Iris pigment epithelial cell (primary cell): ENCODE measurements at regions not wholly inside any gene's neighbourhood (a gene's known extent, or its start where the extent isn't known, plus 50 kb on each side); places are given as distances from the start of the nearest gene placed in this dataset.
"Not testable (repeated sequence)": the region's sequence is repeated elsewhere in the genome, so short reads cannot be mapped to it uniquely, and the experiment has no call there.

Source experiments
- DNase-seq: peaks from one replicate; pipeline ENCODE4 v3.0.0-alpha.2; 2011; ENCODE audit warnings: low read depth

DNA sequence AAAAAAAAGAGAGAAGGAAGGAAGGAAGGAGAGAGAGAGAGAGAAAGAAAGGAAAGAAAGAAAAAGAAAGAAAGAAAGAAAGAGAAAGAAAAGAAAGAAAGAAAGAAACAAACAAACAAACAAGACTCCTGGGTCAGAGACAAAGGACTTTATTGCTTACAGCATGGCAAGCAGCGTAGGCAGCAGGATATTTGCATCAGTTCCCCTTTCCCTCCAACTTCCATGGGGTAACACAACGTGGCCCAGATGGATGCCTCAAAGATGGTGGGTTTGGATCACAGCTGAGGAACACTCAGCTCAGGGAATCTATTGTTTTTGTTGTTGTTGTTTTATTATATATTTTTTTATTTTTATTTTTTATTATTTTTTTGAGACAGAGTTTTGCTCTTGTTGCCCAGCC lies 128.5 kb upstream of the VKORC1L1 start:
- DNase-seq = no peak

- peak; percentile 64 for DNase-seq
Measured at GRCh38 chr7:65746398-65746669, 126.5 kb upstream of the VKORC1L1 start.

DNA sequence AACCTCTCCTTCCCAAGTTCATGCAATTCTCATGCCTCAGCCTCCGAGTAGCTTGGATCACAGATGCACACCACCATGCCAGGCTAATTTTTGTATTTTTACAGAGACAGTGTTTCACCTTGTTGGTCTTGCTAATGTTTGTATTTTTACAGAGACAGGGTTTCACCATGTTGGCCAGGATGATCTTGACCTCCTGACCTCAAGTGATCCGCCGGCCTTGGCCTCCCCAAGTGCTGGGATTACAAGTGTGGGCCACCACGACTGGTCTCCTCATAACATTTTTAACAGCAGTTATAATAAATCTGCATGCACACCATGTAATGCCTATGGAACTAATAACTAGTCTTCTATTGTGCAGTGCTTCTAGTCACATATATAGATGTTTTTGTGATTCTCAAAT lies 123.8 kb upstream of the VKORC1L1 start:
- no peak for DNase-seq

GRCh38 chr7:65749518-65749917 lies 123.4 kb upstream of the VKORC1L1 start:
- DNase-seq = no peak

DNA sequence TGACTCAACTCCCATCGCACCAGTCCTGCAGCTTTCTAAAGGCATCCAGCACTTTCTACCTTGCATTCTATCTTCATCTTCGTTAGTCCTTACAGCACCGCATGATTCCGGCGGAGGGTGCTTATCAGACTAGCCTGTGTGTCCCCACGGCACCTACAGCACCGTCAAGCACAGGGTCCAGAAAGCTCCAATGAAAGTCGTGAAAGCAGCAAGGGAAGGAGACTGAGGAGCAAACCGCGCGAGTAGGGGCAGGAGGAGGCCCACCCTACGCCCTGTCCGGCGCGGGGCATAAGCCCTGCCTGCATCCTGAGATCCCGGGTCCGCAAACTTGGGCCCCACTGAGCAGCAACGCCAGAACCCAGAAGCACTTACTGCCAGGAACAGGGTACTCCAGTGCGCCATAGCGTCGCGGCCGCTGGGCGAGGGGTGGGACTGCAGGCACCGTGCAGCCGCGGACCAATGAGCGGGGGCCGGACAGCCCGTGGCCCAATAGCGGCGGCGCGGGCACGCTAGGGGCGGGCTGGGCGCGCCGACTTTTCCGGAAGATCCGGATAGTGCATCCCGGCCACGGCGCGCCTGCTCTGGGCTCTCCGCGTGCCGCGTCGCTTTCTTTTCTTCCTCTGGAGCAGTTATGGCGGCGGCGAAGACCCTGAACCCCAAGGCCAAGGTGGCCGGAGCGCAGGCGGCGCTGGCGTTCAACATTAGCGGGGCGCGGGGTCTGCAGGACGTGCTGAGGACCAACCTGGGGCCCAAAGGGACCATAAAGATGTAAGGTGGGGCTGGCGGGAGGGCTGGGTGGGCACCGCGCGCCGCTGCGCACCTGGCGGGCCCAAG lies 122.1 kb upstream of the VKORC1L1 start:
- DNase-seq = peak; percentile 92

DNA sequence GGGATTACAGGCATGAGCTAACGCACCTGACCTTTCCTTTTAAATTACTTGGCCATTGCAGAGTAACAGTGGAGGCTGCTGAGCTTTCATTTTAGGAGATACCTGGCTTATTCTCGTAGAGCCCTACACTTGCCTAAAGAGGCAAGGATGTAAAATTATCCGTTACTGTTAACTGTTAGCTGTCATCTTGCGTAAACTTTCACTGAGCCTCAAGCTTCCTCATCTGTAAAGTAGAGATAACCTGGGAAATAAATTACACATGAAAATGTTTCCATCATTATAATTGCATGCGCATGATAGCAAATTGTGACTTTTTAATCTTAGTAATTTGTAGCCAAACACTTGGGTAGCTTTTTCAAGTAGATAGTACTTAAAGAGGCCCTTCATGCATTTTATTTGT lies 118.8 kb upstream of the VKORC1L1 start:
- not testable (repeated sequence) for DNase-seq

GRCh38 chr7:65758991-65759390 lies 113.9 kb upstream of the VKORC1L1 start:
- not testable (repeated sequence) for DNase-seq

- DNase-seq = peak; percentile 30
Measured at GRCh38 chr7:65762712-65763111, 110.2 kb upstream of the VKORC1L1 start.

GRCh38 chr7:65763114-65763513 lies 109.8 kb upstream of the VKORC1L1 start:
- peak; percentile 51 for DNase-seq

DNA sequence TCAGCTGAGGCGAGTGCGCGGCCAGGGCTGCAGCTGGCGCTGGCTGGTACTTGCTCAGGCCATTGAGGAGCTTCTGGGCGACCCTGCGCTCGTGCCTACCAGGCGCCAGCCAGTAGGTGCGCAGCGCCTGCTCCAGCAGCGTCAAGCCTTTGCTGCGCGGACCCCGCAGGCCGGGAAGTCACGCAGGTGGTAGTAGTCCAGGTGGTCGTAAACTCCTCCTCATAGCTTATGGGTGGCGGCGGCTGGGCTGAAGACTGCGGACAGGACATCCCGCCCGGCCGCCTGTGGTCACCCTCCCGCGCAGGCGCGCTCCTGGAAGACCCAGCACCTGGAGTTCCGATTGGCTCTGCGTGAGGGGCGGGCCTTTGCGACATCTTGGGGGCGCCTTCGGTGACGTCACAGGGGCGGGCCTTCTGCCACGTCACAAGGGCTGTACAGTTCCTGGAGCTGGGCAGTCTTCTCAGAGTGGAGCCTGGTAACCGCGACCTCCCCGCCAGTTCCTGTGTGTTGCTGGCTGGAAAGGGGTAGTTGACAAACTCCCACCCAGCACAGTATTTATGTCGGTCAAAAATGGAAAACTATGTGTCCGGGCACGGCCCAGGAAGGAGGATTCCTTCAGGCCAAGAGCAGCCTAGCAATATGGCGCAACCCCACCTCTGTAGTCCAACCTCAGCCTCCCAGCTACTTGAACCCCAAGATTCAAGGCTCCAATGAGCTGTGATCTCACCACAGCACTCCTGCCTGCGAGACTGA lies 102.2 kb upstream of the VKORC1L1 start:
- DNase-seq = peak; percentile 93

- not testable (repeated sequence) for DNase-seq
Measured at GRCh38 chr7:65771226-65771569, 101.7 kb upstream of the VKORC1L1 start.

DNA sequence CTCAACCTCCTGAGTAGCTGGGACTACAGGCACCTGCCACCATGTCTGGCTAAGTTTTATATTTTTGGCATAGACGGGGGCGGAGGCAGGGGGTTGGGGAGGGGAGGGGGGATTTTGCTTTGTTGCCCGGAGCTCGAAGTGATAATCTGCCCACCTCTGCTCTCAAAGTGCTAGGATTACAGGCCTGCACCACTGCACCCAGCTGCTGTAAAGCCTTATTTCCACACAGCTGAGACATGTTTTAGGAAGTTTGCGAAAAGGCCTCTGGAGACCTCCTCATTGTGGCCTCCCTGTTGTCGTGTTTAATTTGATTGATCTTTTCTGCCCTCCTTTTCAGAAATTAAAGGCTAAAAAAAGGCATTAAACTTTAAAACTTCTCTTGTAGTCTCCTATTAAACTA lies 96.2 kb upstream of the VKORC1L1 start:
- not testable (repeated sequence) for DNase-seq

- DNase-seq = not testable (repeated sequence)
Measured at GRCh38 chr7:65789943-65790342, 82.9 kb upstream of the VKORC1L1 start.

DNA sequence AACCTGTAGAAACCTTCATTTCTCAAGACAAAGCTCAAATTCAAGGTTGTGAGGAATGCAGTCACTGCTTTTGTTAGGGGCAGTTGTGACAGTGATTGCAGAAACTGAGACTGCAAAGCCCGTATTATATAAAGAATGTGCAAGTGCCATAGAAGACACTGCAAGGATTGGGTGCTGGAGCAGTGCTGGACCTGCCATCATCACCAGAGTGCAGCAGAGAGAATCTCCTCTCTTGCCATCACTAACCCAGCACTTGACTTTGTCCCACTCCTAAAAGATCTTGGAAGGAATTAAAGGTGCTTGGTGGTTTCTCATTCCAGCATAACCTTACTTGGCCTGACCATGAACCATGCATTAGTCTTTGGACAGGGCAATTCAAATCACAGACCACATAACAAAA lies 81.1 kb upstream of the VKORC1L1 start:
- DNase-seq = not testable (repeated sequence)

- DNase-seq = not testable (repeated sequence)
Measured at GRCh38 chr7:65792726-65793125, 80.1 kb upstream of the VKORC1L1 start.

DNA sequence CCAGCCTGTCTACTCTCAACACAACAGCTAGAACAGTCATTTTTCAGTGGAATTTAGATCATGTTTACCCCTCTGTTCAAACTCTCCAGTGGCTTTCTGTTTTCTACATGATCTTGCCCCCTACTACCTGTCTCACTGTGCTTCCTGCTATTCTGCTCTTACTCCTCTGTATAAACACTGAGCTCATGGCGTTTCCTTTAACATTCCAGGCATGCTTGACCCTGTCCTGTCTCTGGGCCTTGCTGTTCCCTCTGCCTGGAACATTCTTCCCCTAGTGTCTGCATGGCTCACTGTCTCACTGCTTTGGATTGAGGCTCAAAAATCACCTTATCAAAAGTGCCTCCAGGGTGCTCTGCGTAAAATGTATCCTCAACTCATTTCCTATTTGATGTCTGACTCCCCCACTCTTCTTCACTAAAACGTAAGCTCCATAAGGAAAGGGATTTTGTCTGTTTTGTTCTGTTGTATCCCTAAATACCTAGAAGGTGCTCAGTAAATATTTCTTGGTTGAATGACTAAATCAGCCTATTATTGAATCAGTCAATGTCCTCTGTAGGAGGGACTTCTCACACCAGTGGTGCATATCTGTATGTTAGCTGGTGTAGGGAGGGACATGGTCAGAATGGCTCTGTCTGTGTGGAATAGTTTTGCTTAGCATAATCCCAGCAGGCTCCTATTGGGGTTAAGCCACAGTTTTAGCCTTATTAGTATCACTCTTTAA lies 78.0 kb upstream of the VKORC1L1 start:
- peak; percentile 61 for DNase-seq

DNA sequence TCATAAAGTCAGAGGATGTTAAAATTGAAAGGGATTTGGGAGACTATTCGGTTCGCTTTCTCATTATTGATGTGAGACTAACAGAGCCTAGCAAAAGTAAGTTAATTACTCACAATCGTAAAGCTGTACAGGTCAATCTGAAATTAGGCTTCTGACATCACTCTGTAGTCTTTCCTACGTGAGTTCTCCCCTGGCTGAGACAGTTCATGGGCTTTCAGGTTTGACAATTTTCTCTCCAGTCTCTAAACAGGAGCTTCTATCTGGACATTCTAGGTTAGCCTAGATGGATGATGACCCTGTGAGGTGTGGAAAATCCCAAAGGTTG lies 77.5 kb upstream of the VKORC1L1 start:
- DNase-seq = not testable (repeated sequence)

- no peak for DNase-seq
Measured at GRCh38 chr7:65796205-65796604, 76.7 kb upstream of the VKORC1L1 start.

GRCh38 chr7:65797086-65797485 lies 75.8 kb upstream of the VKORC1L1 start:
- not testable (repeated sequence) for DNase-seq

DNA sequence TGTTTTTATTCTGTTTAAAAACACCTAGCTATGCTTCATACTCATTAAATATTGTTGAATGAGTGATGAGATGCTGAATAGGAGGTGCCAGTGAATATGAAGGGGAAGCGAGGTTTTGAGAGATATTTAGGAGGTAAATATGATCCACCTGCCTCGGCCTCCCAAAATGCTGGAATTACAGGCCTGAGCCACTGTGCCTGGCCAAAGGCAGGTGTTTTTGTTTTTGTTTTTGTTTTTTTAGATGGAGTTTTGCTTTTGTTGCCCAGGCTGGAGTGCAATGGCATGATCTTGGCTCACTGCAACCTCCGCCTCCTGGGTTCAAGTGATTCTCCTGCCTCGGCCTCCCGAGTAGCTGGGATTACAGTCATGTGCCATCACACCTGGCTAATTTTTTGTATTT lies 75.3 kb upstream of the VKORC1L1 start:
- DNase-seq = not testable (repeated sequence)

- DNase-seq = peak; percentile 90
Measured at GRCh38 chr7:65798111-65799075, 74.5 kb upstream of the VKORC1L1 start.

DNA sequence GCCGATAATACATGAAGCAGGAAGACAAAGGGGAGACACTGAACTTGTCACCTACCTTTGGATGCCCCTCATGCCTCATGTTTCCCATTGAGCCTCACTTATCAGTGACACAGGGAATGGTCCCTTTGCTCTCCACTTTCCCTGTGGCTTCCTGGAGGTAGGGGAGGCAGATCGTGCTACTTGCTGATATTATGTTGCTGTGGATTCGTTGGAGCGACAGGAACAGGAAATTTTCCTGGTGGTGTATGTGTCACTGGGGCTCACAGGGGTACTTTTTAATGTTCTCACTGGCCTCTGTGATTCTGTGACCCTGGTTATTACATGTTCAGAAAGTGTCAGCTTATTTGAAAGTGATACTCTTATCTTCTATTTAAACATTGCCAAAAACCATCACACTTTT lies 72.7 kb upstream of the VKORC1L1 start:
- DNase-seq = not testable (repeated sequence)
